HG03095 (cell line): ENCODE measurements at regions not wholly inside any gene's neighbourhood (a gene's known extent, or its start where the extent isn't known, plus 50 kb on each side); places are given as distances from the start of the nearest gene placed in this dataset.
"Not testable (repeated sequence)": the region's sequence is repeated elsewhere in the genome, so short reads cannot be mapped to it uniquely, and the experiment has no call there.

ENCODE experiments used
- ATAC-seq: cut with Tn5 transposase; IDR thresholded peaks from one replicate; pipeline ENCODE4 v1.9.1; 2021; ENCODE audit warnings: moderate library complexity; ENCODE audit not compliant: unreplicated experiment

GRCh38 chr12:24381790-24382189, 432.3 kb upstream of the SOX5 start:
- no peak for ATAC-seq

GRCh38 chr12:24379861-24380521, 430.5 kb upstream of the SOX5 start:
- ATAC-seq, result no peak

GRCh38 chr12:24379433-24379832, 430.0 kb upstream of the SOX5 start:
- ATAC-seq, result no peak

GRCh38 chr12:24378548-24379407, 429.3 kb upstream of the SOX5 start:
- ATAC-seq, result peak; percentile 72

GRCh38 chr12:24374452-24374851, 425.0 kb upstream of the SOX5 start:
- no peak for ATAC-seq

- no peak for ATAC-seq
Measured at GRCh38 chr12:24373004-24373403, 423.5 kb upstream of the SOX5 start.

- ATAC-seq, result no peak
Measured at GRCh38 chr12:24366514-24366913, 417.0 kb upstream of the SOX5 start.

GRCh38 chr12:24364921-24365320, 415.5 kb upstream of the SOX5 start:
- ATAC-seq, result no peak

- no peak for ATAC-seq
Measured at GRCh38 chr12:24363177-24363754, 413.8 kb upstream of the SOX5 start.

- no peak for ATAC-seq
Measured at GRCh38 chr12:24361877-24362580, 412.6 kb upstream of the SOX5 start.

GRCh38 chr12:24360907-24361306, 411.4 kb upstream of the SOX5 start:
- peak; percentile 67 for ATAC-seq

- peak; percentile 44 for ATAC-seq
Measured at GRCh38 chr12:24360461-24360860, 411.0 kb upstream of the SOX5 start.

- ATAC-seq, result no peak
Measured at GRCh38 chr12:24360057-24360456, 410.6 kb upstream of the SOX5 start.

GRCh38 chr12:24359418-24359817, 409.9 kb upstream of the SOX5 start:
- no peak for ATAC-seq

- ATAC-seq, result peak; percentile 77
Measured at GRCh38 chr12:24356240-24356804, 406.9 kb upstream of the SOX5 start.

- ATAC-seq, result no peak
Measured at GRCh38 chr12:24352363-24352762, 402.9 kb upstream of the SOX5 start.

GRCh38 chr12:24349051-24349799, 399.8 kb upstream of the SOX5 start:
- no peak for ATAC-seq

GRCh38 chr12:24348180-24348579, 398.7 kb upstream of the SOX5 start:
- ATAC-seq, result not testable (repeated sequence)

GRCh38 chr12:24328261-24328660, 378.8 kb upstream of the SOX5 start:
- ATAC-seq, result no peak

GRCh38 chr12:24325331-24325730, 375.9 kb upstream of the SOX5 start:
- no peak for ATAC-seq
